OCI-LY3 (cell line): ENCODE measurements at regions not wholly inside any gene's neighbourhood (a gene's known extent, or its start where the extent isn't known, plus 50 kb on each side); places are given as distances from the start of the nearest gene placed in this dataset.
"Not testable (repeated sequence)": the region's sequence is repeated elsewhere in the genome, so short reads cannot be mapped to it uniquely, and the experiment has no call there.

Source experiments
- H2AFZ ChIP-seq: fragments of 200-600, 300-600 bp; shearing (Covaris generic); 2 replicates; pipeline ENCODE4 v1.6.0; 2014; ENCODE audit warnings: antibody characterized with exemption, low read depth, low read length
- H3K27ac ChIP-seq: fragments of 200-600, 300-600 bp; sonication (generic); 2 replicates; pipeline ENCODE4 v1.5.1; 2014; ENCODE audit warnings: mild to moderate bottlenecking, low read length, moderate library complexity, mixed read lengths
- H3K27me3 ChIP-seq: fragments of 200-600, 300-600 bp; sonication (generic); 2 replicates; pipeline ENCODE4 v1.6.1; 2014; ENCODE audit warnings: low read depth, low read length, mixed read lengths
- H3K36me3 ChIP-seq: fragments of 200-600, 300-600 bp; sonication (generic); replicated peaks from 2 replicates; pipeline ENCODE3; 2014; ENCODE audit warnings: low read depth, low read length, mixed read lengths
- H3K4me1 ChIP-seq: fragments of 300-600, 200-600 bp; sonication (generic); 2 replicates; pipeline ENCODE4 v1.6.1; 2014; ENCODE audit warnings: low read length, mixed read lengths
- H3K4me2 ChIP-seq: fragments of 200-600, 300-600 bp; sonication (generic); 2 replicates; pipeline ENCODE4 v1.6.1; 2014; ENCODE audit warnings: low read length, mixed read lengths
- H3K4me3 ChIP-seq: fragments of 300-600, 200-600 bp; sonication (generic); 2 replicates; pipeline ENCODE4 v1.5.1; 2014; ENCODE audit warnings: antibody characterized with exemption, mild to moderate bottlenecking, low read length, moderate library complexity
- H3K79me2 ChIP-seq: fragments of 300-600, 200-600 bp; shearing (Covaris generic); 2 replicates; pipeline ENCODE4 v1.6.1; 2014; ENCODE audit warnings: mild to moderate bottlenecking, low read length, mixed read lengths
- H3K9ac ChIP-seq: fragments of 300-600, 200-600 bp; shearing (Covaris generic); 2 replicates; pipeline ENCODE4 v1.6.0; 2014; ENCODE audit warnings: mild to moderate bottlenecking, low read length, moderate library complexity
- H3K9me3 ChIP-seq: fragments of 200-600, 300-600 bp; shearing (Covaris generic); 2 replicates; pipeline ENCODE4 v1.6.1; 2014; ENCODE audit warnings: low read length, mixed read lengths; ENCODE audit not compliant: insufficient read depth
- H4K20me1 ChIP-seq: fragments of 200-600, 300-600 bp; sonication (generic); 2 replicates; pipeline ENCODE4 v1.6.1; 2016; ENCODE audit warnings: low read length, mixed read lengths; ENCODE audit not compliant: insufficient read depth
- EZH2phosphoT487 ChIP-seq: fragments of 200-600 bp; shearing (Covaris generic); IDR thresholded peaks from 2 replicates; pipeline ENCODE4 v1.6.1; 2018; ENCODE audit warnings: antibody characterized with exemption, mixed run types, low read depth
- TF ChIP-seq, protein P1 (sequence below): fragments of 200-600, 300-600 bp; sonication (generic); IDR thresholded peaks from 2 replicates; pipeline ENCODE4 v1.5.1; 2014; ENCODE audit warnings: antibody characterized with exemption, low read length, low read depth

DNA sequence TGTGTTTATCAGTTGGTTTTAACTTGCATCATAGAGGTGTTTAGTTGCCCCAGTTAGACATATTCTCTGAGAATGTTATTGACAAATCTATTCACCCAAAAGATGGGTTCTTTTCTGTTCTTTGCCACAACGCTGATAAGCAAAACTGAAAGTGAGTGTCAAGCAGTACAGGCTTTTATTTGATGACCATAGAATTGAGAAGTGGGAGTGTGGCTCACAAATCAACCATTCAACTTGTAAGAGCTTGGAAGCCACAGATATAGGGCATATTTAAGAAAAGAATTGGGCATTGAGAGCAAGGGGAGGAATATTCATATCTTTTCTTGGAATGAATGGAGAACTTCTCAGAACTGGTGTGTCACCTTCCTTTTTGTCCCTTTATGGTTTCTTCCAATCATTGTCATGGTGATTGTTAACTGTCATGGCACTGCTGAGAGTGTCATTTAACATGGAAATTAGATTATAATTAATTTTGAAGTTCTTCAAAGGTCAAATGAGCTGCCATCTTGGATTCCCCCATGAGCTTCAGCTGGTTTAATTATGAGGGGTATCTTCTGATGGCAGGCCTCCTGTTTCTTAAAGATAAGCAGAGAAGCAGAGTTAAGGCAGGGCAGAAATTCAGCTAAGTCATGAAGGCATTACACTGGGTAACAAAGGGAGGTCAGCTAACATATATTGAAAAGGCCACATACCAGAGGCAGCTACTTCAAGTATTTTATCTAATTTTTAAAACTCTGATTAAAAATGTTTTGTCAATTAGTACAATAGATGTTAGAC, 254.0 kb upstream of the HTR1E start:
- no peak overlapping the region for H3K27ac ChIP-seq
- no peaks in the 10 kb centered on the region for H3K79me2 ChIP-seq
- H3K9ac ChIP-seq: no peak overlapping the region
- peak overlapping the region; percentile 9; the same call in 1 of the 2 replicates for H3K4me2 ChIP-seq
- H3K4me3 ChIP-seq: no peak overlapping the region
- H3K27me3 ChIP-seq: no peaks in the 10 kb centered on the region
- no peaks in the 10 kb centered on the region for H4K20me1 ChIP-seq
- no peak for TF ChIP-seq EZH2phosphoT487
- TF ChIP-seq, protein P1, sequence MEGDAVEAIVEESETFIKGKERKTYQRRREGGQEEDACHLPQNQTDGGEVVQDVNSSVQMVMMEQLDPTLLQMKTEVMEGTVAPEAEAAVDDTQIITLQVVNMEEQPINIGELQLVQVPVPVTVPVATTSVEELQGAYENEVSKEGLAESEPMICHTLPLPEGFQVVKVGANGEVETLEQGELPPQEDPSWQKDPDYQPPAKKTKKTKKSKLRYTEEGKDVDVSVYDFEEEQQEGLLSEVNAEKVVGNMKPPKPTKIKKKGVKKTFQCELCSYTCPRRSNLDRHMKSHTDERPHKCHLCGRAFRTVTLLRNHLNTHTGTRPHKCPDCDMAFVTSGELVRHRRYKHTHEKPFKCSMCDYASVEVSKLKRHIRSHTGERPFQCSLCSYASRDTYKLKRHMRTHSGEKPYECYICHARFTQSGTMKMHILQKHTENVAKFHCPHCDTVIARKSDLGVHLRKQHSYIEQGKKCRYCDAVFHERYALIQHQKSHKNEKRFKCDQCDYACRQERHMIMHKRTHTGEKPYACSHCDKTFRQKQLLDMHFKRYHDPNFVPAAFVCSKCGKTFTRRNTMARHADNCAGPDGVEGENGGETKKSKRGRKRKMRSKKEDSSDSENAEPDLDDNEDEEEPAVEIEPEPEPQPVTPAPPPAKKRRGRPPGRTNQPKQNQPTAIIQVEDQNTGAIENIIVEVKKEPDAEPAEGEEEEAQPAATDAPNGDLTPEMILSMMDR: no peak
- no peaks in the 10 kb centered on the region for H3K4me1 ChIP-seq
- no peak overlapping the region for H2AFZ ChIP-seq
- no peaks in the 10 kb centered on the region for H3K9me3 ChIP-seq
- no peaks in the 10 kb centered on the region for H3K36me3 ChIP-seq

DNA sequence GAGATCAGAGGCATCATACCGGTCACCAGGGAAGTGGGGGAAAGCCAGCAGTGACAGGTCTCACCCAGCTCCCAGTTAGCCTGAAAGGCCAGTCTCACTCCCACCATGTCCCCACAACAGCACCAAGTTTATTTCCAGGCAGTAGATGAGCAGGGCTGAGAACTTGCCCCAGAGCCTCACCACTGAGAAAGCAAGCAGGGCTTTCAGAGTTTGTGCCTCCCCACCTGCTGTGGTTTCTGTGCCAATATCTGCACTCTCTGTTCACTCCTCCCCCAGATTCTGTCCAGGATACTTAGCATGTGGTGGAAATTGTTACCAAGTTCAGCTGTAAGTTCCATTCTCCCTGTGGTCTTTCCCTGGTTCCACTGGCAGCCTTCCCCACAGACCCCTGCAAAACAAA, 255.0 kb upstream of the HTR1E start:
- H3K27me3 ChIP-seq: no peaks in the 10 kb centered on the region
- no peaks in the 10 kb centered on the region for H3K4me1 ChIP-seq
- no peaks in the 10 kb centered on the region for H4K20me1 ChIP-seq
- no peak overlapping the region for H3K9ac ChIP-seq
- no peaks in the 10 kb centered on the region for H3K79me2 ChIP-seq
- TF ChIP-seq, protein P1: no peak
- no peaks in the 10 kb centered on the region for H3K36me3 ChIP-seq
- H2AFZ ChIP-seq: no peak overlapping the region
- no peaks in the 10 kb centered on the region for H3K9me3 ChIP-seq
- H3K4me3 ChIP-seq: no peak overlapping the region
- H3K4me2 ChIP-seq: no peak overlapping the region
- H3K27ac ChIP-seq: no peak overlapping the region

DNA sequence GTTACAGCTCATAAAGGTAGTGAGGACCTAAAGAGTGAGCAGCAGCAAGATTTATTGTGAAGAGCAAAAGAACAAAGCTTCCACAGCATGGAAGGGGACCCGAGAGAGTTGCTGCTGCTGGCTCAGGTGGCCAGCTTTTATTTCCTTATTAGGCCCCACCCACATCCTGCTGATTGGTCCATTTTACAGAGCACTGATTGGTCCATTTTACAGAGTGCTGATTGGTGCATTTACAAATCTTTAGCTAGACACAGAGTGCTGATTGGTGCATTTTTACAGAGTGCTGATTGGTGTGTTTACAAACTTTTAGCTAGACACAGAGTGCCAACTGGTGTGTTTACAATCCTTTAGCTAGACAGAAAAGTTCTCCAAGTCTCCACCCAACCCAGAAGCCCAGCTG, 256.2 kb upstream of the HTR1E start:
- H3K4me2 ChIP-seq, H3K27me3 ChIP-seq, H3K4me3 ChIP-seq, H3K79me2 ChIP-seq, H2AFZ ChIP-seq, H3K9ac ChIP-seq, H4K20me1 ChIP-seq, H3K27ac ChIP-seq, H3K4me1 ChIP-seq, H3K36me3 ChIP-seq, H3K9me3 ChIP-seq: not testable (repeated sequence)

DNA sequence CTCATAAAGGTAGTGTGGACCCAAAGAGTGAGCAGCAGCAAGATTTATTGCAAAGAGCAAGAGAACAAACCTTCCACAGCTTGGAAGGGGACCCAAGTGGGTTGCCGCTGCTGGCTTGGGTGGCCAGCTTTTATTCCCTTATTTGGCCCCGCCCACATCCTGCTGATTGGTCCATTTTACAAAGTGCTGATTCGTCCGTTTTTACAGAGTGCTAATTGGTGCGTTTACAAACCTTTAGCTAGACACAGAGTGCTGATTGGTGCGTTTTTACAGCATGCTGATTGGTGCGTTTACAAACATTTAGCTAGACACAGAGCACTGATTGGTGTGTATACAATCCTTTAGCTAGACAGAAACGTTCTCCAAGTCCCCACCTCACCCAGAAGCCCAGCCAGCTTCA, 265.2 kb upstream of the HTR1E start:
- not testable (repeated sequence) for H3K79me2 ChIP-seq, H3K27me3 ChIP-seq, H3K4me1 ChIP-seq, H3K9ac ChIP-seq, H3K4me2 ChIP-seq, H2AFZ ChIP-seq, H3K36me3 ChIP-seq, H4K20me1 ChIP-seq, H3K4me3 ChIP-seq, H3K27ac ChIP-seq, H3K9me3 ChIP-seq

DNA sequence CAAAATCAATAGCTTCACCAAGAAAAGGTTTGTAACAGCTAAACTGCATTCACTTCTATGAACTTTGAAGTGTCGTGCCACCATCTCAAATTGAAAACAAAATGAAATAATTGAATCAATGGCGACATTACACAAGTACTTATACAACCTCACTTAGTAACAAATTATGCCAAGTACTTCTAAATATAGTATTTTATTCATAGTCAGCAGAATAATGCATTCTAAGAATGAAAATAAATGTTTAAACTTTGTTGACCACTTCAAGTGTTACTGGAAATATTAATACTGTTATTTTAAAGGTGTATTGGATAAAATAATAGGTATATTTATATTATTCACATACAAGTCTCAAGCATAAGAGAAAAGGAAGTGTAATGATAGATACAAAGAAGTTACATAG, 280.1 kb upstream of the HTR1E start:
- no peak for TF ChIP-seq EZH2phosphoT487
- H3K36me3 ChIP-seq: no peaks in the 10 kb centered on the region

More for the DNA sequence above, 280.1 kb upstream of the HTR1E start:
- H3K4me3 ChIP-seq: no peak overlapping the region
- H3K79me2 ChIP-seq: no peaks in the 10 kb centered on the region
- no peaks in the 10 kb centered on the region for H3K4me1 ChIP-seq
- no peak overlapping the region for H3K27ac ChIP-seq
- H3K4me2 ChIP-seq: no peak overlapping the region
- H3K9ac ChIP-seq: no peak overlapping the region
- no peak overlapping the region for H2AFZ ChIP-seq
- H3K9me3 ChIP-seq: no peaks in the 10 kb centered on the region
- H3K27me3 ChIP-seq: no peaks in the 10 kb centered on the region
- no peaks in the 10 kb centered on the region for H4K20me1 ChIP-seq
